Tibial nerve (tissue), 4 donors: ENCODE measurements at regions not wholly inside any gene's neighbourhood (a gene's known extent, or its start where the extent isn't known, plus 50 kb on each side); places are given as distances from the start of the nearest gene placed in this dataset.

ENCODE experiments used
- DNase-seq, 2 donors: peaks; one replicate each; pipeline ENCODE4 v3.0.0-alpha.2; 2019; ENCODE audit warnings: low spot score in 2 of 2
- H3K27ac ChIP-seq, 4 donors: fragments of 200-600 bp; sonication (generic) in 3 of 4; one replicate each; pipeline ENCODE4 v1.5.1; 2017 to 2019; ENCODE audit warnings: mild to moderate bottlenecking in 1 of 4
- H3K27me3 ChIP-seq, 2 donors: fragments of 200-600 bp; sonication (generic) in 1 of 2; one replicate each; pipeline versions ENCODE4 v1.5.1 to v1.6.0; 2017 to 2019
- H3K36me3 ChIP-seq, 3 donors: fragments of 200-600 bp; sonication (generic); one replicate each; pipeline ENCODE4 v1.5.1; 2018 to 2019
- H3K4me1 ChIP-seq, 4 donors: fragments of 200-600 bp; sonication (generic) in 3 of 4; one replicate each; pipeline ENCODE4 v1.5.1; 2017 to 2019
- H3K4me3 ChIP-seq, 4 donors: fragments of 200-600 bp; sonication (generic) in 3 of 4; one replicate each; pipeline ENCODE4 v1.5.1; 2017 to 2019; ENCODE audit warnings: mild to moderate bottlenecking in 1 of 4, moderate library complexity in 1 of 4
- H3K9me3 ChIP-seq, 4 donors: fragments of 200-600 bp; sonication (generic) in 3 of 4; one replicate each; pipeline ENCODE4 v1.5.1; 2017 to 2019
- EP300 ChIP-seq, 2 donors: sonication (generic); formaldehyde crosslinking; IDR thresholded peaks; one replicate each; pipeline ENCODE4 v1.6.1; 2017; ENCODE audit warnings: antibody characterized with exemption in 2 of 2, mild to moderate bottlenecking in 1 of 2
- POLR2A ChIP-seq, 2 donors: fragments of 450-650 bp; IDR thresholded peaks; one replicate each; pipeline ENCODE4 v1.6.1; 2017; ENCODE audit warnings: antibody characterized with exemption in 2 of 2, mild to moderate bottlenecking in 2 of 2, moderate library complexity in 2 of 2
- WGBS, 2 donors: methylation state at CpG; one replicate each; pipeline ENCODE4 v1.1.5; 2018; 5-methylcytosine and 5-hydroxymethylcytosine counted together
- TF ChIP-seq, protein P1 (sequence below), 5 experiments: fragments of 200-600 bp in 3 of 5; fragments of 450-650 bp in 2 of 5; sonication (generic) in 3 of 5; IDR thresholded peaks; one replicate each; pipeline ENCODE4 v1.5.1; 2016 to 2019; ENCODE audit warnings: antibody characterized with exemption in 5 of 5, mild to moderate bottlenecking in 3 of 5, moderate library complexity in 2 of 5

GRCh38 chr5:156230887-156231286, 96.1 kb upstream of the SGCD start:
- 84 to 87% methylated on average over 4 of the region's 4 CpGs for WGBS, 2 donors
- Histone ChIP-seq H3K36me3 (no peaks in the 10 kb centered on the region), H3K9me3 (no peaks in the 10 kb centered on the region), H3K4me1 (no peaks in the 10 kb centered on the region), H3K27ac (no peak overlapping the region), H3K4me3 (no peak overlapping the region), H3K27me3 (no peaks in the 10 kb centered on the region)
- TF ChIP-seq POLR2A (IDR thresholded peaks at IDR 0.05) (no peak), EP300 (IDR thresholded peaks at IDR 0.05) (no peak)
- TF ChIP-seq, protein P1, sequence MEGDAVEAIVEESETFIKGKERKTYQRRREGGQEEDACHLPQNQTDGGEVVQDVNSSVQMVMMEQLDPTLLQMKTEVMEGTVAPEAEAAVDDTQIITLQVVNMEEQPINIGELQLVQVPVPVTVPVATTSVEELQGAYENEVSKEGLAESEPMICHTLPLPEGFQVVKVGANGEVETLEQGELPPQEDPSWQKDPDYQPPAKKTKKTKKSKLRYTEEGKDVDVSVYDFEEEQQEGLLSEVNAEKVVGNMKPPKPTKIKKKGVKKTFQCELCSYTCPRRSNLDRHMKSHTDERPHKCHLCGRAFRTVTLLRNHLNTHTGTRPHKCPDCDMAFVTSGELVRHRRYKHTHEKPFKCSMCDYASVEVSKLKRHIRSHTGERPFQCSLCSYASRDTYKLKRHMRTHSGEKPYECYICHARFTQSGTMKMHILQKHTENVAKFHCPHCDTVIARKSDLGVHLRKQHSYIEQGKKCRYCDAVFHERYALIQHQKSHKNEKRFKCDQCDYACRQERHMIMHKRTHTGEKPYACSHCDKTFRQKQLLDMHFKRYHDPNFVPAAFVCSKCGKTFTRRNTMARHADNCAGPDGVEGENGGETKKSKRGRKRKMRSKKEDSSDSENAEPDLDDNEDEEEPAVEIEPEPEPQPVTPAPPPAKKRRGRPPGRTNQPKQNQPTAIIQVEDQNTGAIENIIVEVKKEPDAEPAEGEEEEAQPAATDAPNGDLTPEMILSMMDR (IDR thresholded peaks at IDR 0.05), result no peak
- DNase-seq, result no peak

- TF ChIP-seq EP300 (IDR thresholded peaks at IDR 0.05), result no peak
- TF ChIP-seq, protein P1 (IDR thresholded peaks at IDR 0.05), result no peak
- no peak for TF ChIP-seq POLR2A (IDR thresholded peaks at IDR 0.05)
- Histone ChIP-seq H3K36me3 (no peaks in the 10 kb centered on the region), H3K4me1 (no peaks in the 10 kb centered on the region), H3K9me3 (no peaks in the 10 kb centered on the region), H3K27me3 (no peaks in the 10 kb centered on the region), H3K27ac (no peak overlapping the region), H3K4me3 (no peak overlapping the region)
- 61 to 70% methylated on average over 3 of the region's 3 CpGs for WGBS, 2 donors
- DNase-seq, result no peak
Observed at GRCh38 chr5:156232251-156232869, 94.6 kb upstream of the SGCD start.

DNA sequence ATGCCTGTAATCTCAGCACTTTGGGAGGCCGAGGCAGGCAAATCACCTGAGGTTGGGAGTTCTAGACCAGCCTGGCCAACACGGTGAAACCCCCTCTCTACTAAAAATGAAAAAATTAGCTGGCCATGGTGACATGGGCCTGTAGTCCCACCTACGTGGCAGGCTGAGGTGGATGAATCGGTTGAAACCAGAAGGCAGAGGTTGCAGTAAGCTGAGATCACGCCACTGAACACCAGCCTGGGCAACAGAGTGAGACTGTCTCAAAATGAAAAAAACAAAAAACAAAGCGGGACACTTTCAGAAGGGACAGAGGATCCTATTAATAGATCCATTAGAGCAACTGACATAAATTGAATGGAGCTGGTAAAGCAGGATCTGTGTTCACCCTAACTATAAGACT, 89.6 kb upstream of the SGCD start:
- Histone ChIP-seq H3K36me3 (no peaks in the 10 kb centered on the region), H3K4me3 (no peak overlapping the region), H3K27ac (no peak overlapping the region), H3K9me3 (no peaks in the 10 kb centered on the region), H3K4me1 (no peaks in the 10 kb centered on the region), H3K27me3 (no peaks in the 10 kb centered on the region)
- 88 to 90% methylated on average over 6 of the region's 6 CpGs for WGBS, 2 donors
- TF ChIP-seq POLR2A (IDR thresholded peaks at IDR 0.05) (no peak), EP300 (IDR thresholded peaks at IDR 0.05) (no peak)
- TF ChIP-seq, protein P1 (IDR thresholded peaks at IDR 0.05), result no peak
- DNase-seq, result no peak

GRCh38 chr5:156239800-156240199, 87.2 kb upstream of the SGCD start:
- 90 to 92% methylated on average over 2 of the region's 2 CpGs for WGBS, 2 donors
- H3K27me3 ChIP-seq, result no peaks in the 10 kb centered on the region
- no peaks in the 10 kb centered on the region for H3K4me1 ChIP-seq
- no peak overlapping the region for H3K4me3 ChIP-seq
- no peak overlapping the region for H3K27ac ChIP-seq
- TF ChIP-seq EP300 (IDR thresholded peaks at IDR 0.05), result no peak
- TF ChIP-seq, protein P1 (IDR thresholded peaks at IDR 0.05), result no peak
- no peak for TF ChIP-seq POLR2A (IDR thresholded peaks at IDR 0.05)
- DNase-seq, result no peak
- no peaks in the 10 kb centered on the region for H3K9me3 ChIP-seq
- no peaks in the 10 kb centered on the region for H3K36me3 ChIP-seq

- no peak for DNase-seq
- TF ChIP-seq, protein P1 (IDR thresholded peaks at IDR 0.05), result no peak
- TF ChIP-seq POLR2A (IDR thresholded peaks at IDR 0.05), result no peak
- TF ChIP-seq EP300 (IDR thresholded peaks at IDR 0.05), result no peak
- Histone ChIP-seq H3K27me3 (no peaks in the 10 kb centered on the region), H3K4me1 (no peaks in the 10 kb centered on the region), H3K9me3 (no peaks in the 10 kb centered on the region), H3K4me3 (no peak overlapping the region), H3K27ac (no peak overlapping the region), H3K36me3 (no peaks in the 10 kb centered on the region)
- 81 to 84% methylated on average over 3 of the region's 3 CpGs for whole genome bisulfite sequencing, 2 donors
Observed at GRCh38 chr5:156240414-156240813, 86.5 kb upstream of the SGCD start.
